HPDE6-E6E7 (cell line): ENCODE measurements at regions not wholly inside any gene's neighbourhood (a gene's known extent, or its start where the extent isn't known, plus 50 kb on each side); places are given as distances from the start of the nearest gene placed in this dataset.
"Not testable (repeated sequence)": the region's sequence is repeated elsewhere in the genome, so short reads cannot be mapped to it uniquely, and the experiment has no call there.

Experiments
- DNase-seq: peaks from one replicate; pipeline ENCODE4 v3.0.0; 2011; ENCODE audit warnings: missing footprints; ENCODE audit errors: extremely low spot score

GRCh38 chr4:187903700-187904099, 91.9 kb upstream of the ZFP42 start:
- no peak for DNase-seq

DNA sequence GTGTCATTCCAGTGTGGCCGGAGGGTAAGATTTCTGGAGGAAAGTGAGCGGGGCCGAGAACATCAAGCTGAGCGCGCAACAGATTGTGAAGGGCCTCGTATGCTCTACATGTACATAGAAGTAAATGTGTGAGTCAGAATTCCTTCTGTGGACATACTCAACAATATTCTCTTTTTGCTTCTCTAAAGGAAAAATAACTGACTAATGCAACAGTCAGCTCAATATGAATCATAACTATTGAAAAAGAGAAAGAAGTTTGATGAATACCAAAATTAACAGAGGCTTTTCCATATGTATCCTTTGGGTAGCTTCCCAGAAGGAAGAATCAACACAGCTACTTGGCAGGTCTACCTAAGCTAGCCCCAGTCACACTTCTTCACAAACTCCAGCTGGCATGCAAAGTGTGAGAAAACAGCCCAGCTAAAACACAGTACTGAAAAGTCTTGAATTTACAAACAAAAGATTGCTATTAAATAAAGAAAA, 87.5 kb upstream of the ZFP42 start:
- peak; percentile 40 for DNase-seq

DNA sequence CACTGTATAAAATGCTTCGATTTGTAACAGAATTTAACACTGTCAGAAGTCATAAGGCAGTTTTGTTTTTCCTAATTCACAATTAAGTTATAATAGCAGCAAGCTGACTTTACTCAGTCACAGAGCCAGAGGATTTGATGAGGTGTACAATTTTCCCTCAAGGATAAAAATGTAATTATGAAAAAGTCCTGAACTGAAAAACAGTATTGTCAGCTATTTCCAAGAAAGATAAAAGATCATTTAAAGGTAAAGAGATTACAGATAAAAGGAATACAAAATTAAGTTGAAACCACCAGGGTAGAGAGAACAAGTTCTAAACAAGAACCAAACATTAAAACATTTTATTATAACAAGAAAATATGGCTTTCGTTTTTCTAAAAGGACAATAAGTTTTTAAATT, 86.8 kb upstream of the ZFP42 start:
- no peak for DNase-seq

- no peak for DNase-seq
These were observed 84.8 kb upstream of the ZFP42 start for GRCh38 chr4:187910741-187911140.

DNA sequence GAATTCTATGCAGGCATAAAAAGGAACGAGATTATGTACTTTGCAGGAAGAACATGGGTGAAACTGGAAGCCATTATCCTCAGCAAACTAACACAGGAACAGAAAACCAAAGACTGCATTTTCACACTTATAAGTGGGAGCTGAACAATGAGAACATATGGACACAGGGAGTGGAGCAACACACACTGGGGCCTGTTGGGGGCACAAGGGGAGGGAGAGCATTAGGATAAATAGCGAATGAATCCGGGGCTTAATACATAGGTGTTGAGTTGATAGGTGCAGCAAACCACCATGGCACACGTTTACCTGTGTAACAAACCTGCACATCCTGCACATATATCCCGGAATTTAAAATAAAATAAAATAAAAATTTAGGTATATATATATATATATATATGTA, 80.2 kb upstream of the ZFP42 start:
- DNase-seq = not testable (repeated sequence)

DNA sequence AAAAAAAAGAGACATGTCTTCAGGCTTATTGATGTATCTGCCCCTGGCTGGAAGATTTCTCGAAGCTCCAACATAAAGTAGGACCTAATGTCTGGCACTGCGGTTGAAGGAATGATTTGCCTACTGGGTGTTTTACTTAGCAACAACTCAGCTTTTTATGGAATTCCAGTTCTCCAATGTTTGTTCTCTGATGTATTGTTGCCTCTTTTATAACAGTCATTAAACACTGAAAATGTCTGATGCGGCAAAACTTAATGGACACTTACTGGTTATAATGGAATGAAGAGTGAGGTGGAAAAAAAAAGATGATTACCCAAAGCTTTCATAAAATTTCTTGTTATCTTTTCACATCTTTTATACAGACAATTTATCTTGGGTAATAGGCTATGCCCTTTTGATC, 75.6 kb upstream of the ZFP42 start:
- no peak for DNase-seq

- DNase-seq = no peak
These were observed 73.5 kb upstream of the ZFP42 start for GRCh38 chr4:187921946-187922623.

DNA sequence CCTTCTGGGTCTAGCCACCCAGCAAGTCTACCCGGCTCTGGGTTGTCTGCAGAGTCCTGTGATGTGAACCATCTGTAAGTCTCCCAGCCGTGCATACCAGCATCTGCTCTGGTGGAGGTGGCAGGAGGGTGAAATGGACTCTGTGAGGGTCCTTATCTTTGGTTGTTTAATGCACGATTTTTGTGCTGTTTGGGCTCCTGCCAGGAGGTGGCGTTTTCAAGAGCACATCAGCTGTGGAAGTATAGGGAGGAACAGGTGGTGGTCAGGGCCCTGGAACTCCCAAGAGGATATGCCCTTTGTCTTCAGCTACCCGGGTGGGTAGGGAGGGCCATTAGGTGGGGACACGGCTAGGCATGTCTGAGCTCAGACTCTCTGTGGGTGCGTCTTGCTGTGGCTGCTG, 66.5 kb upstream of the ZFP42 start:
- no peak for DNase-seq

GRCh38 chr4:187934766-187935165, 60.8 kb upstream of the ZFP42 start:
- no peak for DNase-seq

GRCh38 chr4:187937557-187937956, 58.0 kb upstream of the ZFP42 start:
- DNase-seq = no peak

DNA sequence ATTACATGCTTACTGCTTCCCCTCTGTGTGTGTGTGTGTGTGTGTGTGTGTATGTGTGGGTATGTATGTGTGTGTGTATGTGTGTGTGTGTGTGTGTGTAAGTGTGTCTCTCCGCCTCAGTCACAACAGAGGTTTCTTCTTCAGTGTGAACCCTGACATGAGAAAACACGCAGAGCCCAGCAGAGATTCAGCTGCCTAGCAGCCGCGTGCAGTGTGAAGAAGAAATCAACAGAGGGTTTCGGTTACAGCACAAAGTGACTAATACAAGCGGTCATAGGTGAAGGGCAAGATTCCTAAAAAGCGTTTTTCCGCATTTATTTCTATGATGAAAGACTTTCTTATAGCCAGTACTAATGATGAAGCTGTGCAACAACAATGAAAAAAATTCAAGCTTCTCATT, 55.3 kb upstream of the ZFP42 start:
- no peak for DNase-seq

- no peak for DNase-seq
These were observed 52.6 kb upstream of the ZFP42 start for GRCh38 chr4:187942968-187943367.

DNA sequence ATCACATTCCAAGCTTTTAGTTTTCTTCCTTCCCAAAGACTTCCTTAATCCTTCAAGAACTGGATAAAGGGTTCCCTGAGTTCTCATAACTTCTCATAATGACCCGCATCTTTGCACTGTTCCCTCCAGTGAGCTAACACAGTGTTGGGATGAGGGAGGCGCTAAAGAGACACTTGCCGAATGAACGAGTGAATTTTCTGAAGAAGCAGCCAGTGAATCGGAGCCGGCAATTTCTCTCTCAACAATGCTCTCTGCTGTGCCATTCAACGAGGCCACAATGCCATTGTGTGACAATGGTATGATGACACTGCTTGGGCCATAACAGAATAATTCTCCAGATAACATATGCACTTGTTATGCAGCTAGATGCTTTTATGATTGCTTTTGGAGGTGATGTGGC, 51.4 kb upstream of the ZFP42 start:
- DNase-seq = no peak
